Natural killer cell (primary cell): ENCODE measurements at regions not wholly inside any gene's neighbourhood (a gene's known extent, or its start where the extent isn't known, plus 50 kb on each side); places are given as distances from the start of the nearest gene placed in this dataset.

Source experiments
- ATAC-seq, 3 donors: fragments of 150-1000 bp in 2 of 3; fragments of 200-7000 bp in 1 of 3; cut with Tn5 transposase; 1 replicate in 1 of 3; 2 replicates in 2 of 3; pipeline ENCODE4 v1.10.0; 2021; ENCODE audit warnings: mild to moderate bottlenecking in 2 of 3, moderate library complexity in 2 of 3
- DNase-seq, 2 donors: peaks; one replicate each; pipeline versions ENCODE4 v3.0.0 to v3.0.0-alpha.2; 2013 to 2021; ENCODE audit warnings: mixed read lengths in 1 of 2
- H3K27ac ChIP-seq: one replicate; pipeline ENCODE4 v1.5.1; 2013; ENCODE audit warnings: mild to moderate bottlenecking, low read length
- H3K27me3 ChIP-seq: one replicate; pipeline ENCODE4 v1.6.1; 2013; ENCODE audit warnings: low read length; ENCODE audit not compliant: control insufficient read depth, insufficient read depth
- H3K36me3 ChIP-seq: one replicate; pipeline ENCODE4 v1.6.1; 2013; ENCODE audit warnings: low read length; ENCODE audit not compliant: control insufficient read depth, insufficient read depth
- H3K4me1 ChIP-seq: one replicate; pipeline ENCODE4 v1.6.1; 2013; ENCODE audit warnings: low read length; ENCODE audit not compliant: control insufficient read depth, insufficient read depth
- H3K4me3 ChIP-seq: one replicate; pipeline ENCODE4 v1.5.1; 2013; ENCODE audit warnings: low read length
- H3K9me3 ChIP-seq: one replicate; pipeline ENCODE4 v1.6.1; 2013; ENCODE audit warnings: low read length; ENCODE audit not compliant: control insufficient read depth, insufficient read depth
- H3K27ac Mint-ChIP-seq, 2 donors: one replicate each; pipeline ENCODE4 v1.8.0; 2022; ENCODE audit warnings: mild to moderate bottlenecking in 2 of 2, mixed read lengths in 2 of 2, moderate library complexity in 1 of 2
- H3K27me3 Mint-ChIP-seq, 2 donors: one replicate each; pipeline ENCODE4 v1.8.0; 2022; ENCODE audit warnings: low read depth in 2 of 2, mixed read lengths in 2 of 2
- H3K36me3 Mint-ChIP-seq: one replicate; pipeline ENCODE4 v1.8.0; 2022; ENCODE audit warnings: mixed read lengths
- H3K4me1 Mint-ChIP-seq, 2 donors: one replicate each; pipeline ENCODE4 v1.8.0; 2022; ENCODE audit warnings: mixed read lengths in 2 of 2
- H3K4me3 Mint-ChIP-seq: one replicate; pipeline ENCODE4 v1.8.0; 2022; ENCODE audit warnings: mild to moderate bottlenecking, moderate library complexity, mixed read lengths
- H3K9me3 Mint-ChIP-seq, 2 donors: one replicate each; pipeline ENCODE4 v1.8.0; 2022; ENCODE audit warnings: mixed read lengths in 2 of 2
- WGBS: methylation state at CpG from one replicate; pipeline ENCODE4 v1.1.7; 2013; ENCODE audit warnings: missing lambda C conversion rate; ENCODE audit not compliant: insufficient coverage; 5-methylcytosine and 5-hydroxymethylcytosine counted together
- intact Hi-C: fragments of 100-400 bp; cut with micrococcal nuclease; formaldehyde crosslinking; loops from one replicate; pipeline ENCODE4 v1.14.2; 2022
- TF ChIP-seq, protein P1 (sequence below): fragments of 200-600 bp; IDR thresholded peaks from one replicate; pipeline ENCODE4 v1.8.0; 2022; ENCODE audit warnings: antibody characterized with exemption

DNA sequence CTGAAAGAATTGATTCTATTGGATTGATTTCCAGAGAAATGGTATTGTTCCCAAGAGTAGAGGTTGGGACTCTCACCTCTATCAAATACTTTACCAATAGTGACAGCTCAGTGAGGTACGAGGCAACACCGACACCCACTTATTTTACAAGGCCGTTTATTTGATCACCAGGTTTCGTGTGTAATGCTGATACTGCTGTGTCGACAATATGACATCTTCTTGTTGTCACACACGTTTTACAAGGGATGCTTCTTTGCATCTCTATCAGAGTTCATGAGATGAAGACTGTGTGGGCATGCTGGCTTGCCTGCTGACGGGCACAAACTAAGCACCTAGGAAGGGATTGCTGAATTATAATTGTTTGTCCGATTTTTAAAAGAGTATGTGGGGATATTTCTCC lies 217.8 kb upstream of the EGLN3 start:
- Mint-ChIP-seq H3K27me3 (peaks cover 11 to 20% of the 10 kb centered on the region in 2 donors), H3K36me3 (no peaks in the 10 kb centered on the region), H3K9me3 (no peaks in the 10 kb centered on the region), H3K4me1 (no peaks in the 10 kb centered on the region), H3K4me3 (no peak overlapping the region), H3K27ac (no peak overlapping the region)
- Histone ChIP-seq H3K4me1 (no peaks in the 10 kb centered on the region), H3K36me3 (no peaks in the 10 kb centered on the region), H3K27ac (no peak overlapping the region), H3K9me3 (no peaks in the 10 kb centered on the region), H3K27me3 (no peaks in the 10 kb centered on the region), H3K4me3 (no peak overlapping the region)
- no peak for DNase-seq
- 86% methylated on average over 7 of the region's 8 CpGs for WGBS
- ATAC-seq = no peak
- TF ChIP-seq, protein P1, sequence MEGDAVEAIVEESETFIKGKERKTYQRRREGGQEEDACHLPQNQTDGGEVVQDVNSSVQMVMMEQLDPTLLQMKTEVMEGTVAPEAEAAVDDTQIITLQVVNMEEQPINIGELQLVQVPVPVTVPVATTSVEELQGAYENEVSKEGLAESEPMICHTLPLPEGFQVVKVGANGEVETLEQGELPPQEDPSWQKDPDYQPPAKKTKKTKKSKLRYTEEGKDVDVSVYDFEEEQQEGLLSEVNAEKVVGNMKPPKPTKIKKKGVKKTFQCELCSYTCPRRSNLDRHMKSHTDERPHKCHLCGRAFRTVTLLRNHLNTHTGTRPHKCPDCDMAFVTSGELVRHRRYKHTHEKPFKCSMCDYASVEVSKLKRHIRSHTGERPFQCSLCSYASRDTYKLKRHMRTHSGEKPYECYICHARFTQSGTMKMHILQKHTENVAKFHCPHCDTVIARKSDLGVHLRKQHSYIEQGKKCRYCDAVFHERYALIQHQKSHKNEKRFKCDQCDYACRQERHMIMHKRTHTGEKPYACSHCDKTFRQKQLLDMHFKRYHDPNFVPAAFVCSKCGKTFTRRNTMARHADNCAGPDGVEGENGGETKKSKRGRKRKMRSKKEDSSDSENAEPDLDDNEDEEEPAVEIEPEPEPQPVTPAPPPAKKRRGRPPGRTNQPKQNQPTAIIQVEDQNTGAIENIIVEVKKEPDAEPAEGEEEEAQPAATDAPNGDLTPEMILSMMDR = no peak
- intact Hi-C loops = no loop called here

DNA sequence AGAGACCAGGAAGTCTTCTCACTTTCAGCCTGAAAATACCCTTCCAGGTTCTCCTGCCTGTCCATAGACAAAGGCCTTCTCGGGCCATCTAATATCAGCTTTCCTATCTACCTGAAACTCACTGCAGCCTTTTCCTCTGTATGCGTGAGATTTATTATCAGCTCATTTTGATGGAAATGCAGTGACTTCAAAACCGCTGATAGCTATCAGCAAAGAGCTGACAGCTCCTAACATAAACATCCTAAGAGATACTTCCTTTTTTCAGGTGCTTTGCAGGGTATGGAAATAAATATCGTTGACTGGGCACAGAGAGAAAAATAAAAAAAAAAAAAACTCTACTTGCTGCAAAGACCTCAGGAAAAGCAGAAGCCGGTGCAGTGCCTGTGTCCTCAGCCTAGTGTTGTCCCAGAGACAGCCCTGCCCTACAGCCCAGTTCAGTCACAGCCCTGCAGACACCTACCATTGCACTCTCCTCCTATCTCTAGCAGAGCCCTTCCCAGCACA lies 215.0 kb upstream of the EGLN3 start:
- Mint-ChIP-seq H3K27ac (no peak overlapping the region), H3K4me3 (no peak overlapping the region)
- intact Hi-C loops = no loop called here

DNA sequence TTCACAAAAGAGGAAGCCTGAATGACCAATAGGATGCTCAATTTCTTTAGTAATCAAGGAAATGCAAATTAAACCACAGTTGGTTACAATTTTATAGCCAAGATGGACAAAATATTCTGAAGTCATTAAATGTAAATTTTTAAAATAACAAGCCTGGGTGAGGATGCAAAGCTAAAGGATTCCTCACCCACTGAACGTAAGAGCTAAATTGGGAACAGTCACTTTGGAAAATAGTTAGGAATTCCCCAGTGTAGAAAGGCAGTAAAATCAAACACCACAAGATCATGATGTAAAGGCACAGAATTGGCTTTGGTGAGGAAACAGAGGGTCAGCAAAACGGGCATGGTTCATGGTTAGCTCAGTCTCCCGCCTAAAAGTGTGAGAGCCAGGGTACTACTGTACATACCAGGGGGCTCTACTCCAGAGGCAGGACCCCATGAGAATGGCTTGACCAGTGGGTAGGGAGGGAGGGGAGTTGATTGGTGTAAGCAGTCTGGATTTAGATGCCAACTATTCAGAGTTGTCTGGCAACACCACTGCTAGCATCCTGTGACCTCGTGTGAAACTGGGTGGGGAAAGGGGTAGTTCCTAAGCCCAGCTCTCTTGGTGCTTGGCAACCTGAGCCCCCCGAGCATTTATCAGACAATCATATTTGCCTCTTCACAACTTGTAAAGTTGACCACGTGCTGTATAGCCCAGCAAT lies 213.4 kb upstream of the EGLN3 start:
- no peak overlapping the region for H3K27ac ChIP-seq
- ATAC-seq = no peak
- H3K27me3 Mint-ChIP-seq = peaks cover 7 to 20% of the 10 kb centered on the region in 2 donors
- no peak for DNase-seq
- intact Hi-C loops = no loop called here
- H3K9me3 ChIP-seq = no peaks in the 10 kb centered on the region
- no peak overlapping the region for H3K4me3 ChIP-seq
- no peak overlapping the region for H3K4me3 Mint-ChIP-seq
- TF ChIP-seq, protein P1 = no peak
- no peaks in the 10 kb centered on the region for H3K36me3 Mint-ChIP-seq
- no peaks in the 10 kb centered on the region for H3K4me1 ChIP-seq
- H3K36me3 ChIP-seq = no peaks in the 10 kb centered on the region
- H3K9me3 Mint-ChIP-seq = no peaks in the 10 kb centered on the region
- H3K27ac Mint-ChIP-seq = no peak overlapping the region
- 81% methylated on average over 5 of the region's 6 CpGs for WGBS
- H3K4me1 Mint-ChIP-seq = no peaks in the 10 kb centered on the region
- H3K27me3 ChIP-seq = no peaks in the 10 kb centered on the region

More for the DNA sequence above, 215.0 kb upstream of the EGLN3 start:
- ATAC-seq (no peak), DNase-seq (no peak)
- Histone ChIP-seq H3K4me3 (no peak overlapping the region), H3K27ac (no peak overlapping the region), H3K36me3 (no peaks in the 10 kb centered on the region), H3K9me3 (no peaks in the 10 kb centered on the region), H3K27me3 (no peaks in the 10 kb centered on the region), H3K4me1 (no peaks in the 10 kb centered on the region)
- 12% methylated on average over 4 of the region's 5 CpGs for WGBS
- Mint-ChIP-seq H3K4me1 (no peaks in the 10 kb centered on the region), H3K9me3 (no peaks in the 10 kb centered on the region), H3K36me3 (no peaks in the 10 kb centered on the region), H3K27me3 (peaks cover 8 to 20% of the 10 kb centered on the region in 2 donors)
- TF ChIP-seq, protein P1 = no peak
